GM18867 (cell line): ENCODE measurements at regions not wholly inside any gene's neighbourhood (a gene's known extent, or its start where the extent isn't known, plus 50 kb on each side); places are given as distances from the start of the nearest gene placed in this dataset.

Experiments
- ATAC-seq: cut with Tn5 transposase; IDR thresholded peaks from one replicate; pipeline ENCODE4 v1.9.1; 2021; ENCODE audit warnings: mild to moderate bottlenecking, moderate library complexity; ENCODE audit not compliant: unreplicated experiment

DNA sequence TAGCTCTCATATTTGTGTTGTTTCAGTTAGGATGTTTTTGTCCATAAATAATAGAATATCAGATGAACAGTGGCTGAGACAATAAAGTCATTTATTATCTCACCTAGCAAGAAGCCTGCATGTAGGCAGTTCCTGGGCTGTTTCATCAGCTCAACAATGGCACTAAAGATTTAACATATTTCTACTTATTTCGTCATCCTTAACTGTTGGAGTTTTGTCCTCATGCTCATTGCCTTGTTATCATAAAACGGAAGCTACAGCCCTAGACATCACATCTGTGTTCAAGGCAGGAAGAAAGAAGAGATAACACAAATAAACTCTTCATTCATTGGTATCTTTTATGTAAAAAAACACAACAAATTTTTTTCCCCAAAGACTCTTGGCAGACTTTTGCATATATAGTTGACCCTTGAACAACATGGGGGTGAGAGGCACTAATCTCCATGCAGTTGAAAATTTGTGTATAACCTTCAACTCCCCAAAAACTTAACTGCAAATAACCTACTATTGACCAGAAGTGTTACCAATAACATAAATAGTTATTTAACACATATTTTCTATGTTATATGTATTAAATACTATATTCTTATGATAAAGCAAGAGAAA is 277.2 kb upstream of the ADRA1B start:
- ATAC-seq = no peak

DNA sequence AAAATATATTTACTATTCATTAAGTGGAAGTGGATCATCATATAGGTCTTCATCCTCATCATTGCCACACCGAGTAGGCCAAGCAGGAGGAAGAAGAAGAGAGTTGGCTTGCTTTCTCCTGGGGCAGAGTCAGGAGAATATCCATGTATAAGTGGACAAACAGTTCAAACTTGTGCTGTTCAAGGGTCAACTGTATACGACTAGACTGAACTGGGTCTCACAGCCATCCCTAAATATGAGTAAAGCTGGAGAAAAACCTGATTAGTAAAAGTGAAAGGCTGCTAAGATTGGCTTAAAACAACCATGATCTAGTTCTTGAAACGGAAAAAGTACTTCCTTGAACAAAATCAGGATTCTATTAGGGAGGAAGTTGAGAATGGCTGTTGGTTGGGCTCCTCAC is 276.7 kb upstream of the ADRA1B start:
- no peak for ATAC-seq

DNA sequence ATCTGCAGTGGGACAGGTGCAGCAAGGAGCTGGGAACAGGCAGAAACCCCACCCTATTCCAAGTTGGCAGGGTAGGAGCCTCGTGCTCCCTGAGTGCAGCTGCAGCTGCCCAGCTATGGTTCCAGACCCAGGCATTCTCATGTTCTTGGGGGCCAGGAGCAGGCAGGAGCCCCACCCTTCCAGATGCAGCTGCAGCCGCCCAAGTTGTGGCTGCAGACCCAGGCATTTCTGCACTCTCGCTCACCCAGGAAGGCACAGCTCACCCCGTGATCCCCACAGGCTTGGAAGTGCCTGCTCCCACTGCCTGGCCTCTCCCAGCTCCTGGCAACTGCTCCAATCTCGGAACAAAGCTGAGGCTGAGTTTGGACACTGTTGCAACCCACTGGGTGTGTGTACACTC is 275.8 kb upstream of the ADRA1B start:
- no peak for ATAC-seq

DNA sequence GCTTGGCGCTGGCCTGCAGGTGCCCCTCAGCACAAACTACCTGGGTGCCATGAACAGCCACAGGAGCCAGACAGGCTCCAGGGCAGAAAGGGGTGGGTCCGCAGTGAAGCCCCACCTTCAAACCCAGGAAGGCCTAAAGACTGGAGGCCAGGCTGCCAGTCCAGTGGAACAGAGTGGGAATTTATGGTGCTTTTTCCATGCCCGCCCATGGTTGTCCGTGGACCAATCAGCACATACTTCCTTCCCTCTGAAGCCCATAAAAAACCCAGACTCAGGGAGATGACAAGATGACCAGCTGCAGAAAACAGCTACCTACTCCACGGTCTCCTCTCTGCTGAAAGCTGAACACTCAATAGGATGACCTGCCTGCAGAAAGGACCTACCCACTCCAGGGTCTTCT is 275.4 kb upstream of the ADRA1B start:
- no peak for ATAC-seq

DNA sequence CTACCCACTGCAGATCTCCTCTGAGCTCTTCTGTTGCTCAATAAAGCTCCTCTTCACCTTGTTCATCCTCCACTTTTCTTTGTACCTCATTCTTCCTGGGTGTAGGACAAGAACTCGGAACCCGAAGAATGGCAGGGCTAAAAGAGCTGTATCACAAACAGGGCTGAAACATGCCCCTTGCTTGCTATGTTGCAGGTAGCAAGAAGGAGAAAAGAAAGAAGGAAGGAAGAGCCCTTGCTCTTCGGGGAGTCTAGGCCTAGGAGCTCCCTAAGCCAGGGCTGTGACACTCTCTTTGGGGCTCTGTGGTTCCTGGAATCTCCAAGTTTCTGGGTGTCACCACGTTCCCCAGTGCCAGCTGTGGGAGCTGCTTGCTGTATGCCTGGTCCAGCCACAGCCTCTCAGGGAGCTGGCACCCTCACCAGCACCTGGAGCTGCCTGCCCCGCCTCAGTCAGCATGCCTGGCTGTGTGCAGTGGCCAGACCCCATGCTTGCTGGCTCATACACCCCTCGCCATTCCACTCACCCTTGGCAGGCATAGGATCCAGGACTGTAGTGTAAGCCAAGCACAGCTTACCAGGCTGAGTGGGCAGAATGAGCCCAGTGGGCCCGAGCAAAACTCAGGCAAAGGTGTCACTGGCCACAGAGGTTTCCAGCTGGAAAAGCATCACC is 274.8 kb upstream of the ADRA1B start:
- no peak for ATAC-seq

DNA sequence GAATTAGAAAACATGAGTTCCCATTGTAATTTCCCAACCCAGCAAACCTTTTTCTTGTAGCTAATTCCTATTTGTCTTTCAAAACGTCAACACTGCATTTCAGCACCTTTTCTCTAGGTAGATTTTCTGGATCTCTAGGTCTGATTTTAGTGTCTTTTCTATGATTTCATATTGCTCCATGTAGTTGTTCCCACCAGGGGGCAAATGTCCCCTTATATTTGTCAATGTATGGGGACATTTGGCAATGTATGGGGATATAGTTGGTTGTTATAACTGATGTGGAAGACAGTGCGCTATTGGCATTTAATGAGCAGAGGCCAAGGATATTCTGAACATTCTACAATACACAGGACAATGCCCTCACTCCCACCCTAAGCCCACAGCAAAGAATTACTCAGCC is 273.9 kb upstream of the ADRA1B start:
- no peak for ATAC-seq

DNA sequence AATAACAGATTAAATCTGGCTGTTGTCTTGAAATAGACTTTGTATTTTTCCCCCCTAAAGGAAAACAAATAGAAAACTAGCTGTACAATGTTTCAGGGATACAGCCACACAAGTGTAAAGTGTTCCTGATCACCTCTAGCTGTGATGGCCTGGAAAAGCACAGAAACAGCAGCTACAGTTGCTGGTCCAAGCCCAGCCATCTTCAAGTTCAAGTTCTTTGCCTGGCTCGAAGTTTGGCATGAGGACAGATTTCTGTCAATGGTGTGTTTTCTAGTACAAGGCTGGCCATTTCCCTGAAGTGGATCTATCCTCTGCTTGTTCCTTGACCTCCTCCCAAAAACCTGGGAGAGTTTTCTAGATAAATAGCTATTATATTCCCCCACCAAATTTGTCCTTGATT is 272.2 kb upstream of the ADRA1B start:
- no peak for ATAC-seq

DNA sequence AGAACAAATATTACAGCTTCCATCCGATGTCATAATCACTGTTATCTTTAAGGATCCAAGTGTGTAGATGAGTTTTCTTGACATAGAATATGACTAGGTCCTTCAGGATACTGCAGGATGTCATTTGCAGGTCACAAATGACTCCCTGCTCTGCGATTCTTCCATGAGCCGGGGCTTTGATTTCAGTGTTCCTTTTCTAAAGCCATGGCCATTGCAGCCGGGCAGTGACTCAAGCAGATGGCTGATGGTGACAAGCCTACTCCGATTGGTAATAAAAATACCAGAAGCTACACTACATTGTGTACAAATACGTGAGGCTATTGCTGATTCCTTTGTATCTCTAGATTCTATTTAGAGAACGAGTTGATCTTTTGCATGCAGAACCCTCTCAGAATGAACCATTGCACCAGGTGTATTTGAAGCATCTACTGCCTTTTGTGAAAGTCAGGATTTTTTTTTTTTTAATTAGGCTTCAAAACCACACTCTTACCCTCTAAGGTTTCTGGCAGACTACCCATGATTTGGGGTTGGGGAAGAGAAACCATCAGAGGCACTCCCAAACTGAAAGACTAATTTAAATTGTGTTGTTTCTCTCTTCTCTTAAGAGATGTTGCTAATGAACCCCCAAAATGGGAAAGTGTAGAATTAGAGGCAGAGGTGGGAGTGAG is 271.0 kb upstream of the ADRA1B start:
- ATAC-seq = peak; percentile 51

DNA sequence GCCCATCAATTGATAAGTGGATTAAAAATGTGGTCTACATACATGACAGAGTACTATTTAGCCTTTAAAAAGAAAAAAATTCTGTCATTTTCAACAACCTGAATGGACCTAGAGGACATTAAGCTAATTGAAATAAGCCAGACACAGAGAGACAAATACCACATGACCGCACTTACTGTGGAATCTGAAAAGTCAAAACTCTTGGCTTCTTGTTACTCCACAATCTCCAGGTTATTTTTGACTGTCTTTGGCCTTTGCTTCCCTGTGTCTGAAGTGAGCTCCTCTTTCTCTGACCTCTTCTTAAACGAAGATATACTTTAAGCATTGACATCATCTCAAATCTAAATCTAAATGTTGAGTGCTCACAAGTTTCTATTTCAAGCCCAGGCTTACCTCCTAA is 265.5 kb upstream of the ADRA1B start:
- ATAC-seq = no peak

DNA sequence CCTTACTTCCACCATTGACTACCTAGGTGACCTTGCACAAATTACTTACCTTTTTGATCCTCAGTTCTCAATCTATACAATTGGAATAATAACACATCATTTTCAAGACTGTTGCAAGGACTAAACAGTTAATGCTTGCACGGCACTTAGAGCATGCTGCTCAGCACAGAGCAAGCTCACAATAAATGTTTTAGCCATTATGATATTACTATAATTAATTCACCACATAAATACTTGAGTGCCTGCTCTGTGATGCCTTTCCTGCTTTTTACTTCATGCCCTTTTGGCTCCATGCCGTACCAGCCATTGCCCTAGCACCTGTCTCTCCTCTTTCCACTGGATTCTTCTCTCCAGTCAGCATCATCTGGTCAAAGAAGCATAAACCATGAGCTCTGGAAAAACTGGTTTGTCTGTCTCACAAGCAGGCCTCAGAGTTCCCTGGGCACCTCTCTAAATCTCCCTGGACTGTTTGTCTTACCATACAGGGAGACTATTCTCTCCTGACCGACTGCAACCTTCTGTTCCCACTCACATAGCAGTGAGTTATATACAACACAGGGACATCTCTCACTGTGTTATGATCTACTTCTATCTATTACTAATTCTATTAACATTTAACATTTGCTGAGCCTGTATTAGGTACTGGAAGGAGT is 260.4 kb upstream of the ADRA1B start:
- ATAC-seq = no peak

DNA sequence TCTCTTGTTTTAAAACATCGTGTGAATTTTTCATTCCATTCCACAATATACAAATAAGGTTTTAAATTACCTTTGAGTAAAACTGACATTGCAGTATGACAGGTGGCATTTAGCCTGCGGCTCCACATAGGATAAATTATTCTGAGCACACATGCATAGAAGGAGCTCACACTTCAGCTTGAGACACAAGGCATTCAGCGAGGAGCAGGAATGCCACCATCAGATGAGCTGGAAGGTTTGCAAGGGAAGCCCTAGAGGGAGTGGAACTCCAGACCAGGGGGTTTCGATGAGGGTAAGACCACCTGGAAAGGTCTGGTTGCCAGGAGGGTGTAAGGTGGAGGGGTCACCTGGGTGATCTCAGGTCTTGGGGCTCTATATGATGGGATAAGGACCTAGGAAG is 259.0 kb upstream of the ADRA1B start:
- ATAC-seq = no peak

DNA sequence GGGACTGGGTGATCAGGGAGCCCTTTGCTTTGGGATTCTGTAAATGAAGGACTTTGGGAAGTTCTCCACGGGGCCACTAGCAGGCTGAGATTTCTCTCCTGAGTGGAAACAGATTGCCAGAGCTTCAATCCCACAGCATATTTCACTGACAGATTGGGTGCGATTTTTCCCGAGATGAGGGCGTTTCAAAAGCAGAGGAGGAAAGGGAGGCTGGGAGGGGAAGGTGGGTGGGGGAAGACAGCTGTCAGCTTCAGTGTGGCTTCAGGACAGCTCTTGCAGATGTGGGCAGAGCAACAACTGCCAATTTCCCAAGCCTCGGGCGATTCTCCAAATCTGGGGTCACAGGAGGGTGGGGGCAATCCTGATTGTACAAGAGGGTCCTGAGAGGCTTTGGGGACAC is 258.5 kb upstream of the ADRA1B start:
- no peak for ATAC-seq

DNA sequence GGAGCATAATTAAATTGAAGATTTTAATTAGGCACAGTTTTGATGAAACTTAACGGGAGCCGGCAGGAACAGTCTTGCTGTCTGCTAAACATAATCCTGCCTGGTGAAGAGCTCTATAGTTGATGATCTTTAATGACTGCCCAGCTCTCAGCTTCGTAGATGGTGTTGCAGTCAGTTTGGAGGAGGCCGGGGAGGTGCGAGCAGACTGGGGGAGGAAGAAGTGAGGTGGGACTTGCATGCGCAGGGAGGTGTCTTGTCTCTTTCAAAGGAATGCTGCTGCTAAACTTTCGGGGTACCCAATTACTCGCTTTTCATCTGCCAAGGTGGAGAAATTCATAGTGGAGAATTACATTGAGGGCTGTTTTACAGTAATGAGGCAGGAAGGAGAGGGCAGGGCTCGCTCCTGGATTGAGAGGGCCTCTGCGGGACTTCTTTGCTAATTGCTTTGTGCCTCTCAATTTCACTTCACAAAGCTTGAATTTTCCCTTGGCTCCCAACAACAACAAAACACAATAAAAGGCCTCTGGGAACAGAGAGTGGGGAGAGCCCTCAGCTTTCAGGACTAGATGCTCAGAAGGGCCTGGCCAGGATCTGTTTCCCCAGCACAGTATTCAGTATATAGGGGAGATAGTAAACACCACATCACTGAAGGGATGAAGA is 257.9 kb upstream of the ADRA1B start:
- ATAC-seq = no peak

DNA sequence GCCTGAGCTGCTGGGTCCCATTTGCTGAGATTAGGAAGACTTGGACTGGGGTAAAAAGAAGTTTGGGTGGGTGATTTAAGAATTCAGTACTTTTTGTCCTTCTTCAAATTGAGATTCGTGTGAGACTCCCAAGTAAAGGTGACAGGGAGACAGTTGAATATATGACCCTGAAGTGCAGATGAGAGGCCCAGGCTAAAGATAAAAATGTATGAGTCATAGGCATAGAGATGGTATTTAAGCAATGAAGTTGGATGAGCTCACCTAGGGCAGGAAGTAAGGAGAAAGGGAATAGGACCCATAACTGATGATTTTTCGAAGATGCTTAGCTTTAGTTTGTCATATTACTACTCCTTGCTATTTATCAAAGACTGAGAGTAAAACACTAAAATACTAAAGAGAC is 255.9 kb upstream of the ADRA1B start:
- ATAC-seq = no peak

DNA sequence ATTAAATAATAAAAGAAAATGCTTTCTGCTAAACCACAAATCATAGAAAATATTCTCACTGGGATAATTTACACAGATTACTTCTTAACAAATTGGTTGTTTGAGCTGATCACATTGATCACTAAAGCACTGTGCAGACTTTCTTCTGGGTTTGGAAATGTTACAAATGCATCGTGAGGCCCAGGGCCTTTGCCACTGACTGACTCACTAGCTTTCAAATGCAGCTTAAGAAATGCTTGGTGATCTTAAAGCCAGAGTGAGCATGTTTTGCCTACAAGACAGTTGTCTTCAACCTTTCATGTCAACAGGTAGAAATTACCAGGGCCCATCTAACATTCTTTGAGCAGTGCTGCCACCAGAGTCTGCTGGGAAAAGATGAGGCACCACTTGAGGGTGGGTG is 252.3 kb upstream of the ADRA1B start:
- no peak for ATAC-seq

DNA sequence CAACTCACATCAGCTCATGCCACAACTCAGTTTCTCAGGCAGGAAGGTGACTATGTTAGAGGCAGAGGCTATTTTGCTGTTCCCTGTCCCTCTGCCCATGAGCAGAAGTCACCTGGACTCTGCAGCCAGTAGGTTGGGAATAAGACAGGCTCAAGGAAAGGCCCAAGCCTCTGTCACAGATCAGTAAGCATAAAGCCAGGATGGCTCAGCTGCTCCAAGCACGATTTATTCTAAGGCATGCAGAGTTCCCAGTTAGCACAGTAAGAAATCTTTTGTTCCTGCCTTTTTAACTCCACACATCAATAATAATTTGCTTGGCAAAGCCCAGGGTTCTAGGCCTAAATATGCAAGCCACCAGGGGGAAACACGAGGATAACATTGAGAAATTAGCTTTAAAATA is 249.0 kb upstream of the ADRA1B start:
- ATAC-seq = no peak

DNA sequence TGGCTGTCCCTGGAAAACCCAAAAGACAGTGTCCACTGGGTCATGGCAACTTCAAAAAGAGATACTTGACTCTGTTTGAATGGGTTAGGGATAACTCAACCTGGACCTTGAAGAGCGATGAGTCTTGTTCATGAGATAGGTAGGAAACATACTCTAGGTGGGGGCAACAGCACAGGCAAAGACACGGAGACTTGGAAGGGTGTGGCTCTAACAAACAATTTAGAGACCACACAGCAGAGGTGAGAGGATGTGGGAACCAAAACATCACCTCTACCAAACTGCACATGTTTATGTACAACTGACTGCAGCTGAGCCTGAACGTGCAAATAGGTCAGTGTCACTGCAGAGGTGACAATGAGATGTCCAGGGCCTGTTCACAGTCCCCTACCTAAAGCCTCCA is 247.7 kb upstream of the ADRA1B start:
- ATAC-seq = no peak

DNA sequence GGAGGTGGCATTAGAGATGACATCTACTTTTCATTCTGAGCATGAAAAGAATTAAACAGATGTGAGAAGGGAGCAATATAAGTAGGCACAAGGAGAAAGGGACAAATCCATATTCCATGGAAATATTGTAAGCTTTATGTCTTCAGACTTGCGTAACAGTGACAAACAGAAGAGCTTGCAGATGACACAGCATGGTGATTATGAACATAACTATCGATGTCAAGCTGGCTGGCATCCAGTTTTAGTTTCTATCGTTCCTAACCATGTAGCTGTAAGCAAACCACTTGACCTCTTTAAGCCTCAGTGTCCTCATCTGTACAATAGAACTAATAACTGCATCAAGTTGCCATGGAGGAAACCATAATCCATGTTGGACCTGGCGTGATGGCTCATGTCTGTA is 246.7 kb upstream of the ADRA1B start:
- no peak for ATAC-seq

DNA sequence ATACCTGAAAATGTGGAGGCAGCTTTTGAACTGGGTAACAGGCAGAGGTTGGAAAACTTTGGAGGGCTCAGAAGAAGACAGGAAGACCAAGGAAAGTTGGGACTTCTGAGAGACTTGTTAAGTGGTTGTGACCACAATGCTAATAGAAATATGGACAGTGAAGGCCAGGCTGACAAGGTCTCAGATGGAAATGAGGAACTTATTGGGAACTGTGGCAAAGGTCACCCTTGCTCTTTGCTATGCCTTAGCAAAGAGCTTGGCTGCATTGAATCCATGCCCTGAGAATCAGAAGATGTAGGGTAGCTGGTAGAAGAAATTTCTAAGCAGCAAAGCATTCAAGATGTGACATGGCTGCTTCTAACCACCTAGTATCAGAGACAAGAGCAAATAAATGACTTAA is 244.4 kb upstream of the ADRA1B start:
- no peak for ATAC-seq

DNA sequence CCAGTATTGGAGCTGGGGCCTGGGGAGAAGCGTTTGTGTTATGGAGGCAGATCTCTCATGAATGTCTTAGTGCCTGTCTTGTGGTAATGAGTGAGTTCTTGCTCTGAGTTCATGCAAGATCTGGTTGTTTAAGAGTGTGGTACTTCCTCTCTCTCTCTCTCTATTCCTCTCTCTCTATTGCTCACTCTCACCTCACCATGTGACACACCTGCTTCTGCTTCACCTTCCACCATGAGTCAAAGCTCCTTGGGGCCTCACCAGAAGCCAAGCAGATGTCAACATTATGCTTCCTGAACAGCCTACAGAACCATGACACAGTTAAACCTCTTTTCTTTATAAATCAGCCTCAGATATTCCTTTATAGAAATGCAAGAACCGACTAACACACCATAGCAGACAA is 242.7 kb upstream of the ADRA1B start:
- ATAC-seq = no peak

DNA sequence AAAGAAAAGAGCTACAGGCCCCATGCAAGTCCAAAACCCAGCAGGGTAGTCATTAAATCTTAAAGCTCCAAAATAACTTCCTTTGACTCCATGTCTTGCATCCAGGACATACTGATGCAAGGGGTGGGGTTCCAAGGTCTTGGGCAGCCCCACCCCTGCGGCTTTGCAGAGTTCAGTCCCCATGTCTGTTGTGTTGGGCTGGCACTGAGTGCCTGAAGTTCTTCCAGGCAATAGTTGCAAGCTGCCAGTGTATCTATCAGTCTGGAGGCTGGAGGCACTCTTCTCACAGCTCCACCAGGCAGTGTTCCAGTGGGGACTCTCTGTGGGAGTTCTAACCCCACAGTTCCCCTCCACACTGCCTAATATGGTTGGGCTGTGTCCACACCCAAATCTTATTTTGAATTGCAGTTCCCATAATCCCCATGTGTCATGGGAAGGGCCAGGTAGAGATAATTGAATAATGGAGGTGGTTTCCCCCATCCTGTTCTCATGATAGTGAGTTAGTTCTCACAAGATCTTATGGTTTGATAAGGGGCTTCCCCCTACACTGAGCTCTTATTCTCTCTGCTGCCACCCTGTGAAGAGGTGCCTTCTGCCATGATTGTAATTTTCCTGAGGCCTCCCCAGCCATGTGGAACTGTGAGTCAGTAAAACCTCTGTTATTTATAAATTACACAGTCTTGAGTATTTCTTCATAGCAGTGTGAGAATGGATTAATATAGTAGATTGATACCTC is 237.5 kb upstream of the ADRA1B start:
- ATAC-seq = no peak
